ENCODE measurements at regions not wholly inside any gene's neighbourhood (a gene's known extent, or its start where the extent isn't known, plus 50 kb on each side); places are given as distances from the start of the nearest gene placed in this dataset.

DNA sequence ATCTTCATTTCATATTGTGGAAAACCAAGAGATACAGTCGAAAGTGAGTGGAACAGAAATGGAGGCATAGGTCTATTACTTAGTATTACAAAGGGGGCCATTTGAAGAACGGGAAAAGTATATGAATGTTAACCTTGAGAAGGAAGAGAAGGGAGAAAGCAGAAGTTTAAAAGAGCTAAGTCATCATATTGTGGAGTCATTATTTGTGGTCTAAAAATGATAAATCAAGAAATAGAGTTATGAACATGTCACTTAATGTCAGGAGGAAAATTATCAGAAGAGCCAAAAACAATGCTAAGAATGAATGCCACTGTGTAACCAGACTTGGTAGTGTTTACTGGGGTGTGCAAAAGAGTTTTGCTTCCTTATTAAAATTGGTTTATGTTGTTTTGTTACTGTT lies 589.5 kb upstream of the LCORL start:
- TF ChIP-seq ZNF384 (IDR thresholded peaks at IDR 0.05; ENCODE audit: borderline replicate concordance, low read depth, low read length) (no peak), HDAC2 (IDR thresholded peaks at IDR 0.05) (no peak), LARP7 (IDR thresholded peaks at IDR 0.05) (no peak), CBX3 (IDR thresholded peaks at IDR 0.05; ENCODE audit: borderline replicate concordance, low read depth) (no peak), PAX8 (IDR thresholded peaks at IDR 0.05) (no peak)
- TF ChIP-seq, protein P1, sequence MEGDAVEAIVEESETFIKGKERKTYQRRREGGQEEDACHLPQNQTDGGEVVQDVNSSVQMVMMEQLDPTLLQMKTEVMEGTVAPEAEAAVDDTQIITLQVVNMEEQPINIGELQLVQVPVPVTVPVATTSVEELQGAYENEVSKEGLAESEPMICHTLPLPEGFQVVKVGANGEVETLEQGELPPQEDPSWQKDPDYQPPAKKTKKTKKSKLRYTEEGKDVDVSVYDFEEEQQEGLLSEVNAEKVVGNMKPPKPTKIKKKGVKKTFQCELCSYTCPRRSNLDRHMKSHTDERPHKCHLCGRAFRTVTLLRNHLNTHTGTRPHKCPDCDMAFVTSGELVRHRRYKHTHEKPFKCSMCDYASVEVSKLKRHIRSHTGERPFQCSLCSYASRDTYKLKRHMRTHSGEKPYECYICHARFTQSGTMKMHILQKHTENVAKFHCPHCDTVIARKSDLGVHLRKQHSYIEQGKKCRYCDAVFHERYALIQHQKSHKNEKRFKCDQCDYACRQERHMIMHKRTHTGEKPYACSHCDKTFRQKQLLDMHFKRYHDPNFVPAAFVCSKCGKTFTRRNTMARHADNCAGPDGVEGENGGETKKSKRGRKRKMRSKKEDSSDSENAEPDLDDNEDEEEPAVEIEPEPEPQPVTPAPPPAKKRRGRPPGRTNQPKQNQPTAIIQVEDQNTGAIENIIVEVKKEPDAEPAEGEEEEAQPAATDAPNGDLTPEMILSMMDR (IDR thresholded peaks at IDR 0.05 in 2 of 3, conservative IDR thresholded peaks at IDR 0.05 in 1 of 3; ENCODE audit: control insufficient read depth in 2 of 3, extremely low read depth in 1 of 3, insufficient read depth in 1 of 3, low read depth in 3 of 3, low read length in 3 of 3): no peak

Data from GM12878 (cell line).